ENCODE measurements at regions not wholly inside any gene's neighbourhood (a gene's known extent, or its start where the extent isn't known, plus 50 kb on each side); places are given as distances from the start of the nearest gene placed in this dataset.
"Not testable (repeated sequence)": the region's sequence is repeated elsewhere in the genome, so short reads cannot be mapped to it uniquely, and the experiment has no call there.

DNA sequence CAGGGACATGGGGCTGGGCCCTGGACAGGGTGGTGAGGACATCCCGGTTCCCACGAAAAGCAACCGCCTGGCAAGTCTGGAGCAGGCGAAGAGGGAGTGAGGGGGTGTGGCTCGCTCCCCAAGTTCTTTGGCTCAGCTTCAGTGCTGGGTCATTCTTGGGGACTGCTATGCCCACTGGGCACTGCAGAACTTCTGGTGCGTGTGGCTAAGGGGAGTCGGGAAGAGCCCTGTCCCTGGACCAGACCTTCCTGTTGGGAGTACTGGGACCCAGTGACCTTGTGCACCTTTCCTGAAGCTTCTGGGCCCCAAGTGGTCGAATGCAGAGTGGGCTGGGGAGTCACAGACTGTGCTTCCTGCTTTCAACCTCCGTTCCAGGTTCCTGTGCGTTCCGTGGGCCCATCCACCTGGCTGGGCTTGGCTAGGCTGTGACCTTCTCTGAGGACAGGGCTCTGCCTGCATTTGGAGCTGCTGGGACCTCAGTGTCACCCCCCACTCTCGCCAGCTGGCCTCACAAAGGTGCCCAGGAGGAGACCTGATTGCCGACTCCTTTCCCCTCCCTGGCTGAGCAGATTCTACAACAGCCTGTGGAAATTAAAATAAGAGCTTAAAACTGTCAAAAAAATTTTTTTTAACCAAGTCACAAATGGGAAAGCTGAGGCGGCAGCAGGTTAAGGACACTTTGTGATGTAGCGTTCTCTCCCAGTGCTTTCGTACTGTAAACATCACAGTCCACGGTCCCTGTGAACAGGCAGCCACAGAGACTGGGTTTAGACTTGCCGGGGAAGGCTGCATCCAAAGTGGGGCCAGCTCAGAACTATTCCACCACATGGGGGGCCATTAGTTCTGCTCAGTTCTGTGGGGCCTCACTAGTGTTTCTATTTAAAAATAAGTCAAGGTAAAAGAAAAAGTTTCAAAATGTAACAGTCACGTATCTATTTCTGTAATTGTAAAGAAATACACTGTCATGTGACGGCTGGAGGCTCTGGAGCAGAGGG lies 63.8 kb upstream of the WNT7B start:
- no peak for DNase-seq (ENCODE audit: low read depth in 2 of 2)

DNA sequence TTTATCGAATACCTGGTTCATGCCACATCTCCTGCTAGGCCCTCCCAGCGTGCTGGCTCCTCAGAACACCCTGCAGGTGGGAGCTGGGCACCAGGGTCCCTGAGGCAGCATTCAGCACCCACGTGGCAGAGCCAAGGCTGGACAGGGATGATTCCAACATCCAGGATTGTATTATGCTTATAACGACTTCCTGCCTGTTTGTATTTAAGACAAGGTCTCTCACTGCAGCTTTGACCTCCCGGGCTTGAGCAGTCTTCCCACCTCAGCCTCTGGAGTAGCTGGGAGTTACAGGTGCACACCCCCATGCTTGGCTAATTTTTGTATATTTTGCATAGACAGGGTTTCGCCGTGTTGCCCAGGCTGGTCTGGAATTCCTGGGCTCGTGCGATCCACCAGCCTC lies 64.7 kb upstream of the WNT7B start:
- DNase-seq (ENCODE audit: low read depth in 2 of 2), result no peak

GRCh38 chr22:46042786-46043185 lies 65.8 kb upstream of the WNT7B start:
- DNase-seq (ENCODE audit: low read depth in 2 of 2), result no peak

GRCh38 chr22:46043339-46043738 lies 66.4 kb upstream of the WNT7B start:
- no peak for DNase-seq (ENCODE audit: low read depth in 2 of 2)

GRCh38 chr22:46043816-46044620 lies 67.1 kb upstream of the WNT7B start:
- DNase-seq (ENCODE audit: low read depth in 2 of 2), result no peak

DNA sequence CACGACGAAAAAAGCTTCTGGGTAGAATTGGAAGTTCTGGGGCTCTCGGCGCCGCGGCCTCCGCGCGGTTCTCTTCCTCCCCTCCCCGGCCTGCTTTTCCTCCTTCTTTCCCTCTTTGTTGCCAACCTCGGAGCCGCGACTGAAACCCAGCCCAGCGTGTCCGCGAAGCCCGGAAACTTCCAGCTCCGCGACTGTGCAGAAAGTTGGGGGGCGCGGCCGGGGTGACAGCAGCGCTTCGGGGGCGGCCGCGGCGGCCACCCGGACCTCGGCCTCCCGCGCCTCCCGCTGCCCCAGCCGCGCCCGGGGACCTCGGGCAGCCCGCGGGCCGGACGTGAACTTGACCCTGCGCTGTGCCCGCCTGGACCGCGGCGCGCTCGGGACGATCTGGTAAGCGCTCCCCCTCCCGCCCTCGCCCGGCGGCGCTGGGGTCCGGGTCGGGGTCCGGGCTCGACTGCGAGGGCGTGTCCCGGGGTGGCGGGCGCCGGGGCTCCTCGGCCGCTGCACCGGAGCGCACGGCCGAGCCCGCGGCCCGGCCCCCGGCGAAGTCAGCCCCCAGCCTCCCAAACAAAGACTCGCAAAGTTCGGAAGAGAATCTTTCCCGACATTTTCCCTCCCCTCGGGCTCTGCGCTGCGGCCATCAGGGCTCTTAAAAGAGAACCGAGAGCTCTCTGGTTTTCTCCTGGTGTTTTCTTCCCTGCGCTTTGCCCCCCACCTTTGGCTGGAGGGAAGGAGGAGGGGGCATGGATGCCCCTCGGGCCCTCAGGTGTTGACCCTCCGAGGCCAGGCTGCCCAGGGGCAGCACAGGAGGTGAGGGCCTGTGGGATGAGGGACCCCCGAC lies 67.9 kb upstream of the WNT7B start:
- DNase-seq (ENCODE audit: low read depth in 2 of 2), result no peak

DNA sequence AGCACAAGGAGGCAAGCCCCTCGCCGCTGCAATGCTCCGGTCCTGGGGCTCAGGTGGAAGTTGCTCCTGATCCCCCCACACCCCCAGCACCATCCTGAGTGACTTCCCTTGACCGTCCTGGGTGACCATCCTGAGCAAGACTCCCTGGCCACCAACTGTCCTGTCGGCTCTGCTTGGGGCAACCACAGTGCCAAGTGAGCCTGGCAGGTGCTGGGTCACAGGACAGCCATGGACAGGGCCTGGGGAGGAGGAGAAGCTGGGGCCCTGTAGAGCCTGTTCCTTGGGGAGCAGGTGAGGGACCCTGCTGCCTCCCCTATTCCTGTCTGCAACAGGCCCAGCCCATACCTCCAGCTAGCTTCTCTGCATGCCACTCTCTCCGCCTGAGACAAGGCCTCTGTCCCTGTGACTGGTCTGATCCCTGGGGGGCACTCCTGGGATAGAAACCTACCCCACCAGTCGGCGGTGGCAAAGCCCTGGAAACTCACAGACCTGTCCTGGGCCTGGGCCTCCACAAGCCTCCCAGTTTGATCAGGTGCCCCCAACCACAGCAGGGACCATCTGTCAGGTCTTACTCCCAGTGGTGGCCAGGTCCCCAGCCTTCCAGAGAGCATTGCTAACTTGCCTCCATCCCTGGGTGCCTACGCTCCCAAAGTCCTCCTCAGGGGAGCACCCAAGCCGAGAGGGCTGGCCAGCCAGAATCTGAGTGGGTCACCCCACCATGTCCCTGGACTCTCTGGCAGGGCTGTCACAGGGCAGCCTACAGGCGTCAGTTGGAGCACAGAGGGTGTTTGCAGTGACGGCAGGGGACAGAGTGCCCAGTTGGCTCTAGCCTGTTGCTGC lies 68.7 kb upstream of the WNT7B start:
- no peak for DNase-seq (ENCODE audit: low read depth in 2 of 2)

GRCh38 chr22:46046299-46046685 lies 69.3 kb upstream of the WNT7B start:
- DNase-seq (ENCODE audit: low read depth in 2 of 2), result no peak

DNA sequence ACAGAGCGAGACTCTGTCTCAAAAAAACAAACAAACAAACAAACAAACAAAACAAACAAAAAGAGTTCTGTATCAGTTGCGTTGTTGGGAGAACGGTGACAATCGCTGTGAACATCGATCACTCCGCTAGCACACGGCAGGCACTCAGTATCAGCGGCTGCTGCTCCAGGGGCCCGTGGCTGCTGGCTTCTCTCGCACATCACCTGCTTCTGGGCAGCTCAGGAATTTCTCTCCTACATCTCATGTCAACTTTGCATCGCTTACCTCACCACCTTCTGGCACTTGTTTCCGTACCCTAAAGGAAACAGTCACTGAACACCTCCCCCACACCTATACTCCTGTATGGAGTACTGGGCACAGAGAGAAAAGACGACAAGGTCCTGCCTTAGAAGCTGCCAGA lies 70.3 kb upstream of the WNT7B start:
- no peak for DNase-seq (ENCODE audit: low read depth in 2 of 2)

GRCh38 chr22:46047841-46048595 lies 71.1 kb upstream of the WNT7B start:
- no peak for DNase-seq (ENCODE audit: low read depth in 2 of 2)

DNA sequence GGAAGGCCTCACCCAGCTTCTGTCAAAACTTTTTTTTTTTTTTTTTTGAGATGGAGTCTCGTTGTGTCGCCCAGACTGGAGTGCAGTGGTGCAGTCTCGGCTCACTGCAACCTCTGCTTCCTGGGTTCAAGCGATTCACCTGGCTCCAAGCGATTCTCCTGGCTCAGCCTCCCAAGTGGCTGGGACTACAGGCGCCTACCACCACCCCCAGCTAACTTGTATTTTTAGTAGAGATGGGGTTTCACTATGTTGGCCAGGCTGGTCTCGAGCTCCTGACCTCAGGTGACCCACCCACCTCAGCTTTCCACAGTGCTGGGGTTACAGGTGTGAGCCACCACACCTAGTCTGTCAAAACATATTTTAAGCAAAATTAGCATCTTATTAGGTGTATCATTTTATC lies 71.7 kb upstream of the WNT7B start:
- DNase-seq (ENCODE audit: low read depth in 2 of 2), result not testable (repeated sequence)

- no peak for DNase-seq (ENCODE audit: low read depth in 2 of 2)
Measured at GRCh38 chr22:46049726-46050450, 72.9 kb upstream of the WNT7B start.

DNA sequence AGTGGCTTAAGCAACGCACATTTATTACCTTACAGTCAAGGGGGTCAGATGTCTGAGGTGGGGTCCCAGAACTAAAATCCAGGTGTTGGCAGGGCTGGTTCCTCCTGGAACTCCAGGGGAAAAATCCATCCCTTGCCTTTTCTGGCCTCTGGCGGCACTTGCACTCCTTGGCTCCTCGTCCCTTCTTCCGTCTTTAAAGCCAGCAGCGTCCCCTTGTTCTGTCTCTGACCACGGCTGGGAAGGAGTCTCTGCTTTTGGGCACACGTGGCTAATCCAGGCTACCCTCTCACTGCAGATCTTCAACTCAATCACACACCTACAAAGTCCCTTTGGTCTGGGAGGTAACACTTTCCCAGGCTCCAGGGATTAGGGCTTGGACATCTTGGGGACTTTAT lies 73.5 kb upstream of the WNT7B start:
- no peak for DNase-seq (ENCODE audit: low read depth in 2 of 2)

GRCh38 chr22:46050916-46051614 lies 74.1 kb upstream of the WNT7B start:
- DNase-seq (ENCODE audit: low read depth in 2 of 2), result no peak

- no peak for DNase-seq (ENCODE audit: low read depth in 2 of 2)
Measured at GRCh38 chr22:46051646-46052045, 74.7 kb upstream of the WNT7B start.

GRCh38 chr22:46052331-46052771 lies 75.4 kb upstream of the WNT7B start:
- no peak for DNase-seq (ENCODE audit: low read depth in 2 of 2)

DNA sequence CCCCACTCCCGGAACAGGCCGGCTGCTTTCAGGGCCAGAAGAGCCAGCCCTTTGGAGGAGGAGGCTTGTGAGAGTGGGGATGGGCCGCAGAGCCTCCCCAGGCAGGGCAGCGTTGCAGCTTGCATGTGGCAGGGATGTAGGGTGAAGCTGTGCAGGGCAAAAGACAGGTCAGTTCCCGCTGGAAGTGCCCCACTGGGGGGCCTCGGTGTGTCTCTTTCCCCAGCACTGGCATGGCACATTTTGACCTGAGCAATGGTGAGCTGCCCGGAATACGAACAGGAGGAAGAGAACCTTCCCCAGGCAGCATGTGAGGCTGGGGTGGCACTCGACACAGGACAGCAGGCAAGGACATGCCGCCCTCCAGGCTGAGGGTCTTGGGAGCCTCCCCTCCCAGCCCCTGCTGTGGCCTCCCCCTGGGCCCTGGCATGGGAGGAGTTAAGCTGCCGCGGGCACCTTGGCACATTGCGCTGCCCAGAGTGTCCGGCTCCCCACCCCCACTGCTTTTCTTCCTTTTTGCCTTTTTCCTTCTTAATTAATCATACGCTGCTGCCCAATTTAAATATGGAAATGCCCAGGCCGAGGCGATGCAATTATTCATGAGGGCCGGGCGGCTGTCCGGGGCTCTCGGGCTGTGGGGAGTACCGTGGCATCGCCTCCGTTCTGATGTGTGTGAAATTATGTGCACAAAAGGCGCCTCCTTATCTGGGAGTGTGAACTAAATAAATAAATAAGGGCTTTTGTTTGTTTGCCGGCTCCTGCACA lies 76.0 kb upstream of the WNT7B start:
- no peak for DNase-seq (ENCODE audit: low read depth in 2 of 2)

DNA sequence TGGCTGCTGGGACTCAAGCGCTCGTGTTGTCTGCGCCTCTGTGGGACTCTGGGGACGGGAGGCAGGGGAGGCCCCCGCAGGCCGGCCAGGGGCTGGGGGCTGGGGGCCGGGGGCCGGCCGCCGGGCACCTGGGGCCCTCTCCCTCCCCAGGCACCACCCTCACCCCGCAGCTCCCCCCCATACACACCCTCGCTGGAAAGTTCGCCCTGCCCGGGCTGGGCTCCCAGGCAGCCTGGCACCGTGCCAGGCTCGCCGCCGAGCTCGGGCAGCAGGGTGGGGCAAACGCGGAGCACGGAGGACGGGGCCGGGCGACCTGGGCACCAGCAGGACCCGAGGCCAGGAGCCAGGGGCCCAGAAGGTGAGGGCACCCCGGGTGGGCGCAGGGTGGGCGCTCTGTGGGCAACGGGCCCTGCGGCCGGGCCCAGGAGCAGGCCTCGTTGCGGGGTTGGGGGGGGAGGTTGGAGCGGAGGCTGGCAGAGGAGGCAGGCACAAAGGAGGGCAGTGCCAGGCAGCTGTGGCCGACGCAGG lies 76.7 kb upstream of the WNT7B start:
- DNase-seq (ENCODE audit: low read depth in 2 of 2), result peak in 1 of 2 donors; percentile 29
